Dermis microvascular lymphatic vessel endothelial cell (primary cell): ENCODE measurements at regions not wholly inside any gene's neighbourhood (a gene's known extent, or its start where the extent isn't known, plus 50 kb on each side); places are given as distances from the start of the nearest gene placed in this dataset.
A peak's percentile ranks its signal among the peaks of the same experiment; 100 is the strongest.

Source experiments
- DNase-seq, 2 donors: peaks; one replicate each; pipeline versions ENCODE4 v3.0.0 to v3.0.0-alpha.2; 2010; ENCODE audit warnings: low read depth in 2 of 2

DNA sequence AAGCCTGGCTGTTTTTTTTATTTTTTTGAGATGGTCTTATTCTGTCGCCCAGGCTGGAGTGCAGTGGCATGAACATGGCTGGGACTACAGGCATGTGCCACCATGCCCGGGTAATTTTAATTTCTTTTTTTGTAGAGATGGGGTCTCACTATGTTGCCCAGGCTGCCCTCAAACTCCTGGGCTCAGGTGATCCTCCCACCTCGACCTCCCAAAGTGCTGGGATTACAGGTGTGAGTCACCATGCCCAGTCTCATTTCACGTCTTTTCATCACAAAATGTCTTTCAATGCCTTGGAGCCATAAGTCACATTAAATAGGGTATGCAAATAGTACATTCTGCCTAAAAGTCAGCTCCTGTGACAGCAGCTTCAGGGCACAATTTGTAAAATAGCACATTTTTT lies 52.8 kb downstream of the SOX2 start:
- no peak for DNase-seq

DNA sequence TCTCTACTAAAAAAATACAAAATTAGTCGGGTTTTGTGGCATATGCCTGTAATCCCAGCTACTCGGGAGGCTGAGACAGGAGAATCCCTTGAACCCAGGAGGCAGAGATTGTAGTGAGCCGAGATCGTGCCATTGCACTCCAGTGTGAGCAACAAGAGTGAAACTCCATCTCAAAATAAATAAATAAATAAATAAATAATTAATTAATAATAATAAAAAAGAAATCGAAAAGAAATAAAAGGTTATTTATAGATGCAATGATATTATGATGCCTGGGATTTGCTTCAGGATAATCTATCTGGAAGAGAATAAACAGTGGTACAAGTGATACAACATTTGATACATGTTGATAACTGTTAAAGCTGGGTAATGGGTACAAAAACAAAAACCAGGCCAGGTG lies 58.6 kb downstream of the SOX2 start:
- DNase-seq: no peak

DNA sequence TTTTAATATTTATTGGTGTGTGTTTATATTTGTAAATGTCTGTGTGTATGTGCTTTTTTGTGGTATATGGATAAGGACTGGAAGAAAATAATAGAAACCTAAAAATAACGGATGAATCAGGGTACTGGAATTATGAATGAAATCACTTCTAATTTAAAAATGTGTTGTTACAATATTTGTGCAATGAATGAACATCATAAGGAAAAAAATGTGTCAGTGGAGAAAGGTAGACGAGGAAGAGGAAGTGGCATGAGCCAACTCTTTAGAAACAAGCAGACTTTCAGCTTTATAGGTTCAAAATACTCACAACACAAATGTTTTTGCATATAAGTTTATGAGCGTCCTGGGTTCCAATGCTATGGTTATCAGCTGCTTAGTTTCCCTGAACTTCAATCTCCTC lies 59.4 kb downstream of the SOX2 start:
- no peak for DNase-seq

DNA sequence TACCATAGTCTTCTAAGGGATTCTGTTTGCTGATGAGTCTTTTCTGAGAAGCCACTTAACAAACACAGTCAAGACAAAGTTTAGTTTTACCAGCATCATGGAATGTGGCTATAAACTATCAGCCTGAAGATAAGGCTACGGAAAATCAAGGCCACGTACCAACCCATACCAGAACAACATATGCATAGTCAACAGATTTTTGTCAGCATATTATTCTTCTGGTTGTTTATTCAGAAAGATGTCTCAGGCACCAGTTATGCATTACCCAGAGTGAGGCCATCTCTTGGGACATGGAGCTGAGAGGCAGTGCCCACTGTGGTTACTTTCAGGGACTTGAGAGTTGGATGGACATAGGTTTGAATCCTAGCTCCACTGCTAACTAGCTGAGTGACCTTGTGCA lies 60.4 kb downstream of the SOX2 start:
- DNase-seq: no peak

DNA sequence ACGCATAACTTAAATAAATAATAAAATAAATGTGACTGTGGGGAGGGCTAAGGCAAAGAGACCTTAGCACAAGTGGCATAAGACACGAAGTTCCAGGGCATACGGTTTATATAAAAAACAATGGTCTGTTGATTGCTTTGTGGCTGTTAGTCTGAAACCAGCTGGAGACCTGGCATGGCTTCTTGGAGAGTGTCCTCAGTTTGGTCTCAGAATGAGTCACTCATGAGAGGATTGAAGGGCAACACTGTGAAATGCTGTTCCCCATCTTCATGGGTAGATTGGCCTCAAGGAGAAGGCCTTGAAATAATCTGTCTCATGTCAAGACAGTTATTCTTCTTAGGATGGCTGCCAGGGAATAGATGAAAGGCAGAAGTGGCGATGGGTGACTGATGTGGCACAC lies 62.2 kb downstream of the SOX2 start:
- DNase-seq: no peak

DNA sequence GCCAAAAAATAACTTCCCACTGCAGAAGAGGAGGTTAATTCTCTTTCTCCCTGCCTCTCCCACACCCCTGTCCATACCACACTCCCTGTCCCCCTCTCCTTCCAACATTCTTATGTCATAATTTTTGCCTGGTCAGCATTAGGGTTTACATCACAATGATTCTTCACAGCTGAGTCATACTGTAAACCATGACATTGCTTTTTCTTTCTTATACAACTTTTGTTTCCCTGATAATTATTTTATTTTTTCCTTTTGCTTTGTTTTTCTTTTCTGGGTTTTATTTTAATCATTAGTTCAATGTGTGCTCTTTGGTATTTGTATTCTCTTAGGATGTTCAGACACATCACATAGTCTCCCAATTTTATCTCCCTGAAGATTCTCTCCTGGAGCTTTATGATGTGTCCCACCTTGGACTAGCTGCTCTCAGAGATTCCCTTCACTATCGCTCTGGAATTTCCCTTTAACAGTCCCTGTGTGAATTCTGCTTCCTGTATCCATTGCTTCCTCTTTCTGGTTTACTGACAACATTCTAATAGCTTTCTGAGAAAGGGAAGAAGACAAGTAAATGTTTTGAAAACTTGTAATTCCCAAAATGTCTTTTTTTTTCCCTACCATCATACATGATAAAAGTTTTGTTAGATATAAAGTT lies 70.7 kb downstream of the SOX2 start:
- peak; percentile 22 to 23 for DNase-seq

DNA sequence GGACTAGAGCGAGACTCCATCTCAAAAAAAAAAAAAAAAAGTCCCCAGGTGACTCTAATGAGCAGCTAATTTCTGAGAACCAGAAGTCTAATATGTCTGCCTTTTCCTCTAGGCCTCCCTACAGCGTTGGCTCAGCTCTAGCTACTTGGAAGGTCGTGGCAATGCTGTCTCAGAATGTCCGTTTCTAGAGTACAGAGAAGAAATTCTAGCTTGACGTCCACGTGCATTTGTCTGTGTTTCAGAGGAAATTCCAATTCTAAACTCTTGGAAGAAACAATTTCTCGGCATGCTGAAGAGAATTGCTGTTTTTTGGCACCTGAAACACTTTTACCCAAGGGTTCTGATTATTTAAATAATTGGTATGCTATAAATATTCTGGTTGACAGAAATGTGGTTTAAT lies 78.8 kb downstream of the SOX2 start:
- DNase-seq: no peak

DNA sequence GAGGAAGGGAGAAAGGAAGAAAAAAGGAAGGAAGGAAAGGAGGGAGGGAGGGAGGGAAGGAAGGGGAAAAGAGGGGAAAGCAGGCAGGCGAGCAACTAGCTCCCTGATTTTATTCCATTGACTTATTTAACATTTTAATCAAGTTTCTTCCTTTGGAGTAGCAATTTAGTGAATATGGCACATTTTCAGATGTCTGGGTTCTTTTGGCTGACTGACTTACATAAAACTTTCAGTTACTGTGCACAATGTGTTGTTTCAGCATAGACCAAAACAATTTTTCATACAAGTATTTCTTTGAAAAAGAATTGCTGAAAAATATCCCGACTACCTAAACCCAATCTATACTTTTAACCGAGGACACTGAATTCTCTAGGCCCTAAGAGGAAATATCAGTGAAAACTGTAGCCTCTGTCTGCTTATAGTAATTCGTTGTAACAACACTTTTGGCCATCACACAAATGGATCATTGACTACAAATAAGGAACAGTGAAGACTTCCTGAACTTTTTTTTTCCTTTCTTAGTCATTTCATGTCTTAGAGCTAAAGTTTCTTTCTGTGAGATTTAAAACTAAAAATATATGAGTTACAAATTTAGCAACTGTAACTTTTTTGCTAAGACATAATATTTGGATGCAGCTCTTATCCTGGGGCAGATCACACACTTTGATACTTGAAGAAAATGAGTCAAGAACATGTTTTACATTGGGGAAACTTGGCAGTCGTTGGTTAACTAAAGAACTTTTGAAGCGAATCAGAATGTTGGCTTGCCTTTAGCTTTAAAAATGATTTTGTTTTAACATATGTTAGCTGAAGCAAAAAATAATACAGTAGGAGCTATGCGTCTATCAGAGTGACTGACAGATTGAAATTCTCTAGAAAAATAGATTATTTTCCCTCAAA lies 79.6 kb downstream of the SOX2 start:
- DNase-seq: no peak

DNA sequence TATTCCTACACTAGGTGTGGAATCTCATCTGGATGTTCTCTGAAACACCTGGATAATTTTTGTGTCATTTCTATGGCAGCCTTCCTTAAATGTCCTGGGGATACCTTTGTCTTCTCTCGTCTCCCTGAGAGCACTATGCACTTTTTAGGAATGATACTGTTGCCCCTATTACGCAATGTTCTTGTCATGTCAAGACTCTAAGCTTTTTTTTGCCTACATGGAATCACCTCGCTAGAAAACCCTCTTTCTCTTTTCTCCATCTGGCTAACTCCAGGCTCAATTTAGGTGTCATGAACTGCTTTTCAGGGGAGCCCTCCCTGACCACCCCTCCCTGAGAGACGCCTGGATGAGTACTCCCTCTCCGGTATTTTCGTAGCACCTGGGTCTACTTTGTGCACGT lies 81.3 kb downstream of the SOX2 start:
- DNase-seq: no peak

DNA sequence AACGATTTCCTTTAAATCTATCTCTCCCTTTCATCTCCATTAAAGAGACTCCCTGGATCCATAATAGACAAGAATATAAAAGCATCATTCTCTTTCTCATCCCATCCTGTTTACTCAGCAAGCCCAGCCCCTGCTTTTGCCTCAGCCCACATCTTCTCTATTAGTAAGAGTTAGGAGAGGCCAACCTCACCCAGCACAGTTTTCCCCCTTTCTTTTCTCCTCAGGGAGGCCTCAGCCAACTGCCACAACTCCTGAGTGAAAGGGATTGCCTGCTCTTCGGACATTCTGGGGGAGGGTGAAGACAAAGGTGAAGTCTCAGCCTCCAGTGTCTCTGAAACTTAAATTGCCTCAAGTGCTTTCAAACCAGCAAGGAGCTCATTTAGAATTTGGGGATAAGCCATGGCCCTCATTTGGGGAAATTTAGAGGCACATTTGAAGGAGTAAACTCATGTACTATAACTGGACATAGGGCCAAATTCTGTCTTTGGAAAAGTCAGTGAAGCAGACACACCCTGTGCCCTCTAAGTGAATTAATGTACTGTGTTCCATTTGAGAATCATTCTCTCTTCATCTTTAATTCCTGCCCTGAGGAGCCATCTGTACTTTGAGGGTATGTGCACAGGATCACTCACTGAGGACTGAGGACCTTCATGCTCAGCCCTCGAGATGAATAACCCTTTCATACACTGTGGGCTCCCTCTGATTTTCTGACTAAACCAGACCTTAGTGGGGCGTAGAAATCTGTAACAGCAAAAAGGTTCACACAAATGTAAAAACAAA lies 82.5 kb downstream of the SOX2 start:
- no peak for DNase-seq

DNA sequence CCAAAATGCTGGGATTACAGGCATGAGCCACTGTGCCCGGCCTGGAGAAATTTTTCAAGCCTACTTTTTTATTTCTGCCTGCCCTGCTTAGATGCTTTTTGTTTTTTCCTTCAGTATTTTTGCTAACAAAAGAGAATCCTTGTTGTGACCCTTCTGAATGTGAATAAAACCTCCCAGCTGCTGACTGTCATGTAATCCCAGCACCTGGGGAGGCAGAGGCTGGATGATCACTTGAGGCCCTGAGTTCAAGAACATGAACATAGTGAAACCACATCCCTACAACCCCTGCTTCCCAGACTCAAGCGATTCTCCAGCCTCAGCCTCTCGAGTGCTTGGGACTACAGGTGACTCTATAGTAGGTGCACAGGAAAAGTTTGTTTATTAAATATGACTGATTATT lies 84.9 kb downstream of the SOX2 start:
- no peak for DNase-seq

DNA sequence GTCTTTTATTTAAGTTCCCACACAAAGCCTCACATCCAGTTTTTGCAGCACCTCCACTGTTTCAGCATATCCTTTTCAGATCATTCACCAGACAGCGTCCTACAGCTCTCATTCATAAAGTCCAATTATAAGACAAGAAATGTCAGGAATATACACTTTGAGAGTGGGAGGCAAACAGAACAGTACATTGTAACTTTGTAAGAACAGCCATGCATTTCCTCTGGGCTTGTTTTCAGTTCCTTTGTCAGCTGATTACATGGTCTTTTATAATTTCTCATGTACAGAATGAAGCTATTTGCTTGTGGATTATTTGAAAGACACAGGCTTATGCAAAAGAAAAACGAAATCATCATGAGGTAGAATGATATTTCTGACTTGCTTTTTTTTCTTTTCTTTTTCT lies 85.7 kb downstream of the SOX2 start:
- DNase-seq: no peak

DNA sequence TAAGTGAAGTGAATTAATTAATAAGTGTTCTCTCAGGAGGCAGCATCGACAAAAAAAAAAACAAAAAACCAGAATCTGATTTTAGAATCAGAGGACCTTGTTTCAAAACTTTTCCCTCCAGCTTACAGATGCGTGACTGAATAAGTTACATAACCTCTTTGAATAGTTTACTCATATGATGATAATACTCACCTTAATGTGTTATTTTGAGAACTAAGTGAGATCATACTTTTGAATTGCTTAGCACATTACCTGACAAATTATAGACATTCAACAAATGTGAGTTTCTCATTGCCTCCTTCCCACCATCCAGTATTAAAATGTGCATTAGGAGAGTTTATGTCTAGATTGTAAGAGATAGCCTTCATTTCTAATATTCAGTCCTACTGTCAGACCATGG lies 94.0 kb downstream of the SOX2 start:
- DNase-seq: no peak

DNA sequence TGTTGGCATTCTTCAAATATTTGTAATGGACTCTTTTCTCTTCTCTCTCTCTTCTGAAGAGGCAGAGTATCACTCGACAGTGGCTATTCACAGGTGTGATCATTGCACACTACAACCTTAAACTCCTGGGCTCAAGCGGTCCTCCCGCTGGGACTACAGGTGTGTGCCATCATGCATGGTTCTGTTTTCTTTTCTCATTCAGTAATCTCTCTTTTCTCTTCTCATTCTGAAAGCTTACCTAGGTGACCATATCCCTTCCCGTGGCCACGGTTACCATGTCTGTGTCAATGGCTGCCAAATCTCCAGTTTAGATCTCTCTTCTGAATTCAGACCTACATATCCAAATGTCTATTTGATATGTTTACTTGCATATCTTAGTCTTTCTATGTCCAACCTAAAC lies 96.3 kb downstream of the SOX2 start:
- DNase-seq: no peak

DNA sequence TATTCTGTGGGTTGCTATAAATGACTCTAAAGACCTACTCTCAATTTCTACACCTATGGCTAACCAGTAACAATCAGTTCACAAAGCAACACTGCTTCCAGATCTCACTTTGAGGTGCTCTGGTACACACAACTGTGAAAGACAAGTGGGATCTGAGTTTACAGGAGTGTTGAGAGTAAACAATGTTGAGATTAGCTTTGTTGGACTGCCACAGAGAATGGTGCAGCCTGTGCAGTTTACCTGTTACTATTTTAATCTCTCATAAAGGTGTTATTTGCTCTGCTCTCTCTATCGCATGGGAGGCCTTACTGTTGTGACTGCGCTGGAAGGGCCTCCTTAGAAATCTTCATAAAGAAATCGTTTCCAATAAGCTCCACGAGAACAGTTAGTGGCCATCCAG lies 112.0 kb downstream of the SOX2 start:
- DNase-seq: no peak

DNA sequence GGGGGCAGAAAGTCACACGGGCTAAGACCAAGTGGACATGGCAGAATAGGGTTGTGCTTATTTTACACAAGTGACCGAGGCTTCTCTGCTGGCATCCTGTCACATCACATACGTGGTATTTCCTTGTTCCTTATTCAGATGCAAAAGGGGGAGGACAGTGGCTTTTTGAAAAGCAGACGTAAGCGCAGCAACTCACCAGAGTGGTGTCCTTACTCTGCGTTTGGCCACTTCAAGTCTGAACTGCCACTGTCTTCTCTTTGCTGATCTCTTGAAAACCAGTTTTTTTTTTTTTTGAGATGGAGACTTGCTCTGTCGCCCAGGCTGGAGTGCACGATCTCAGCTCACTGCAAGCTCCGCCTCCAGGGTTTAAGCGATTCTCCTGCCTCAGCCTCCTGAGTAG lies 113.2 kb downstream of the SOX2 start:
- DNase-seq: no peak

DNA sequence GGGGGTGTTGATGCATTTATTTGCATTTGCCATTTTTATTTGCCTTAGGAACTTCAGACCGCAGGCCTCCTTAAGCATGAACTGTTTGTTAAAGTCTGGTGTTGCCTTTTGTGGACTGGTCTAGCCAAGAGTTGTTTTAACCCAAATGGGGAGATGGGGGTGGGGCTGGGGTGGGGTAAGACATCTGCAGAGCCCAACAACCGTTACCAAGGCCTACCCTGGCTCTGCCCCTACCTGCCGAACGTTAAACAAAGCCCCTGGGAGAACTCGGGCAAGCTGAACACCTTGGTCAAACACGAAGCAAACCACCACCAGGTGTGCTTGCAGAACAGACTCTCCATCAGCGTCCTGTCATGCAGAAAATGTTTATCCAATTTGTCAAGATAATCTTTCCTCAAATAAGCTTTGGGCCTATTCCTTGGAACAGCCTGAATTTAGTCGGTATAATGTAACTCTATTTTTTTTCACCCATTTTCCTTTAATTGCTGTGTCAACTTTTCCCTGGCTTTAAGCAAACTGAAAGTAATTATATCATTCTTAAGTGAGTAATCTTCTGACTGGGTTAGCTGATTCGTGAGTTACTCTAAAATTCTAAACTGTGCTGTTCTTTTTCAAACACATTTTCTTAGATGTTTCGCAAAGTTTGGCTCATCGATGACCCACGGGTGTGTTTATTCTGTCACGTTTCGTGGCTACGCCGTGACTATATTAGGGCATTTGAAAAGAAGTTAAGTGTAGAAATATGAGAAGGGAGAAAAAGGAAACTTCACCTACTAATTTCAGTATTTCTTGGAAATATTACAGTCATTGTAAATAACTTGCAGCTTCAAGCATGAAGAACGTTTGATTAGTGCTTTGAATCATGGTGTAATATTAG lies 127.6 kb downstream of the SOX2 start:
- no peak for DNase-seq

DNA sequence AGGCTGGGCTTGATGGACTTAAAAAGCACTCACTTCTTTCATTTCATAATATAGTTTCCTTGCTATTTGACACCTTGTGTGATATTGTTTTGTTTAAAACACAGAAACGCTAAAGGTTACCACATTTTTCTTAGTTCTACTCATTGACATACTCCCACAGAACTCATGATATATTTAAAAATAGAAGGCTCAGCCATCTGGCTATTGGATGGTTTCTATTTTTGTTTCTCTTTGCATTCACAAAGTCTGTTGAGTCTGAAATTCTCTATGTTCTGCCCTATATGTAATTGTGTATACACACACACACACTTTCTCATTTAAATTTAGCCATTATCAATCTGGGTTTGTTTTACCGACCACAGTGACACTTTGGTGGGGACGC lies 128.2 kb downstream of the SOX2 start:
- DNase-seq: no peak

DNA sequence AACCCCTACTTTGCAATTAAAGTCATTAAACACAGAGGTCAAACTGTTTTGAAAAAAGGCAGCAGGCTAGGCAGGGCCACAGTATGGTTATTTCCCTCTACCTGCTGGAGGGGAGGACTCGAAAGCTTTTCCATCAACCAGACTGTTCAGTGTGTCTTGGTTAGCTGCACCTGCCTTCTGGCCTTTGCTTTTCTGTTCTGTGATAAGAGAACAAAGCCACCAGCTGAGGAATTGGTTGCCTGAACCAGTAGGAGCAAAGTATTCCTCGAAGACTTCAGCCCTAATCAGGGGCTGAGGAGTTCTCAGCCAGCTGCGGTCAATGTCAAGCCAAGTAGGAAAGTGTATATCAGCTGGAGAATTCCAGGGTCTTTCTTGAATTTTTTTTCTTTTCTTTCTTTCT lies 132.5 kb downstream of the SOX2 start:
- no peak for DNase-seq

DNA sequence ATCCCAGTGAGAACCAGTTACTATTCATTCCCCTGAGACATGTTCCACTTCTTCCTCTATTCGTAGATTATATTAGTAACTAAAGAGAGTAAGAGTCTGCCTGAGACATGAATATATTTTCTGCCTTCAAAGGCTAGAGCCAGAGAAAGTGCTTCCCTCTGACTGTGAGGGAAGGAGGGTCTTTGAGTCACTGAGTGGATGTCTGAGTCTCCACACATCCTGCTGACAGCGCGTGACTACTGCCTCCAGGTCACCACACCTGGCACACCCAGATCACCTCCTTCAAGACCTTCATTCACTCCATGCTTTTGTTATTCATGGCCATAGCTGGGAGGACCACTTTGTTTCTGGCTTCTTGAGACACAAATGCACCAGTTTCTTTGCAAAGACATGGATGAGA lies 135.6 kb downstream of the SOX2 start:
- DNase-seq: no peak

DNA sequence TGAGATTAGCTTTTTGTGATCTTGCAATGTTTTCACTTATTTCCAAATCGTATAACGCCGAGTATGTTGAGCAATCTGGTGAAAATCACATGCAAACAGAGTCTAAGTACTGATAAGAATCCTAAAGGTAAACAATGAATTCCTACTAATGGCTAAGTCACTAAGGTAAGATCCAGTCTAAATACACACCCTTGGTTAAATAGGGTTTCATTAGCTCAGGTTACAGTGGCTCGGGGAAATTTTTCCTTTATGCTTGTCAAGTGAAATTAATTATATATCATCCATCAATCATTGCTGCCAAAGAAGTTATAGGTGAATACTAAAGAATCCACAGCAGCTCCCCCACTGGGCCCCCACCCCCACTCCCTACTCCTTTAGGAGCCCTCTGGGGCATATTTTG lies 139.3 kb downstream of the SOX2 start:
- DNase-seq: no peak

DNA sequence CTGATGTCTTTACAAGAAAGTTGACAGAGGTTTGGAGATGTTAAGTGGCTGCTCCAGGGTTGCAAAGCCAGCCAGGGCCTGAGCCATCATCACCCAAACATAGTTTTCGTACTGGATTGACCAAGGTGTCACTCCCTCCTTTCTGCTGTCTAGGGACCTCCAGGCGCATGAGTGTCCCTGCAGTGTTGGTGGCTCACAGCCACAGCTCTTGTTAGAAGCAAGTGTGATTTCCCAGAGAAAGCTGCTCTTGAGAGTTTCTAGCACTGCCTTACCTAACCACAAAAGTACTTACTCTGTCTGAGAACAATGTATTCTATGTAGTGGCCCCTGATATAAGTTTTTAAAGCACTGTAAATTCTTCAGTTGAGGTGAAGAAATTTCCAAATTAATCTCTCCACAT lies 144.1 kb downstream of the SOX2 start:
- DNase-seq: no peak
